ENCODE measurements at regions not wholly inside any gene's neighbourhood (a gene's known extent, or its start where the extent isn't known, plus 50 kb on each side); places are given as distances from the start of the nearest gene placed in this dataset.

GRCh38 chr13:60327511-60327910, 69.5 kb upstream of the TDRD3 start:
- no peak for TF ChIP-seq CTCF (IDR thresholded peaks at IDR 0.05)
- TF ChIP-seq POLR2A (IDR thresholded peaks at IDR 0.05), result no peak
